NCI-H1048 (cell line): ENCODE measurements at regions not wholly inside any gene's neighbourhood (a gene's known extent, or its start where the extent isn't known, plus 50 kb on each side); places are given as distances from the start of the nearest gene placed in this dataset.

Source experiments
- DNase-seq: peaks from one replicate; lab custom pipeline; 2025; lab: John Stamatoyannopoulos, UW

DNA sequence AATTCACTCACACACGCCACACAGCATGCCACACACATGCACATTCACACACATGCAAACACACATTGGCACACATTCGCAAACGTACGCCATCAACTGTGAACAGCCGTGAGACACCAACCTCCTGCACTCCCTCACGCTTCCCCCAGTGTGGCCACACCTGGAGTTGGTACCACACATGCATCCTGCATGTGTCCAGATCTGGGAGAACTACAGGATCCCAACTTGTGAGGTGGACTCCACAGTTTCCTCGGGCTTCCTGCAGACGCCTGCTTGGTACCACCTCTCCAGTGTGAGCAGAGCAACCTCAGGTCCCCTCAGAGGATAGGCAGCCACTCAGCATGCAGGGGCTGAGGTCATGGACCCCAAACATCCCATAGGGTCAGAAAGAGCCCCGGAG, 239.0 kb downstream of the EIPR1 start:
- no peak for DNase-seq

GRCh38 chr2:3137651-3138300, 239.8 kb downstream of the EIPR1 start:
- DNase-seq, result no peak

DNA sequence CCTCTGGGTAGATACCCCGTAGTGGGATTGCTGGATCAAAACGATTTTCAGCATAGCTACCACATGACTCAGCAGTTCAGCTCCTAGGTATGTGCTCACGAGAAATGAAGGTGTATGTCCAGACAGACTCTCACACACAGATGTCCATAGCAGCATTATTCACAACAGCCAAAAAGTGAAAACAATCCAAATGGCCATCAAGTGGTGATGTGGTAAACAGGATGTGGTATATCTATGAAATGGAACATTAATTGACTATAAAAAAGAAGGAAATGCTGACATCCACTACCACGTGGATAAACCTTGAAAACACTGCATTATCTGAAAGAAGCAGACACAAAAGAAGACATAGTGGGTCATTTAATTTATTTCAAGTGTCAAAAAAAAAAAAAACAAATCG, 241.9 kb downstream of the EIPR1 start:
- no peak for DNase-seq

DNA sequence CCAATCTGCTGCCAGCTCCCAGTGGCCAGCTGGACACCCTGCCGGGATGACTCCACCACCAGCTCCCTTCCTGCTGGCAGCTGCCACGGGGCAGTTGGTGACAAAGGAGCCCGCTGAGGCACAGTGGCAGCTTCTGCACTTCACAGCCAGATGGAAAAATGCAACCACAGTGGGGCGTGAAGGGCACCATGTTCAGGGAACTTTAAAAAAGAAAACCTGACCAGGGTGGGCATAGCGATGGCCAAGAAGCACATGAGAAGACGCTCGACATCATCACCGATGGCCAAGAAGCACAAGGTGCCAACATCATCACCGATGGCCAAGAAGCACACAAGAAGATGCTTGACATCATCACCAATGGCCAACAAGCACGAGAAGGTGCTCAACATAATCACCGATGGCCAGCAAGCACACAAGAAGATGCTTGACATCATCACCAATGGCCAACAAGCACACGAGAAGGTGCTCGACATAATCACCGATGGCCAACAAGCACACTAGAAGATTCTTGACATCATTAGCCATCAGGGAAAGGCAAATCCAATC, 243.5 kb downstream of the EIPR1 start:
- DNase-seq, result no peak

DNA sequence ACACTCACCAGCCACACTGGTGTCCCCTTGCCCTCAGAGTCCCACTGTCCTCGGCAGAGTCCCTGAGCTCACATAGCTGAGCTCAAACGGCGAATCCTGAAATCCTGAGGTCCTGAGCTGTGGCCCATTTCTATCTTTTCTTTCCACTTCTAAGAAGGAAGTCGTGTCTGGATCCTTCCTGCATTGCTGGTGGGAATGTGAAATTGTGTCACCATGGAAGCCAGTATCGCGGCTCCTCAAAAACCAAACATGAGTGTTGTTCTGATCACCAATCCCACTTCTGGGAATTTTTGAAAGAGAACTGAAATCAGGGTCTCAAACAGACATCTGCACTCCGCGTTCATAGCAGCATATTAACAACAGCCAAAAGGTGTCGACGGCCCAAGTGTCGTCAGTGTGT, 244.7 kb downstream of the EIPR1 start:
- DNase-seq, result no peak

- no peak for DNase-seq
Measured at GRCh38 chr2:3132466-3132865, 245.2 kb downstream of the EIPR1 start.

DNA sequence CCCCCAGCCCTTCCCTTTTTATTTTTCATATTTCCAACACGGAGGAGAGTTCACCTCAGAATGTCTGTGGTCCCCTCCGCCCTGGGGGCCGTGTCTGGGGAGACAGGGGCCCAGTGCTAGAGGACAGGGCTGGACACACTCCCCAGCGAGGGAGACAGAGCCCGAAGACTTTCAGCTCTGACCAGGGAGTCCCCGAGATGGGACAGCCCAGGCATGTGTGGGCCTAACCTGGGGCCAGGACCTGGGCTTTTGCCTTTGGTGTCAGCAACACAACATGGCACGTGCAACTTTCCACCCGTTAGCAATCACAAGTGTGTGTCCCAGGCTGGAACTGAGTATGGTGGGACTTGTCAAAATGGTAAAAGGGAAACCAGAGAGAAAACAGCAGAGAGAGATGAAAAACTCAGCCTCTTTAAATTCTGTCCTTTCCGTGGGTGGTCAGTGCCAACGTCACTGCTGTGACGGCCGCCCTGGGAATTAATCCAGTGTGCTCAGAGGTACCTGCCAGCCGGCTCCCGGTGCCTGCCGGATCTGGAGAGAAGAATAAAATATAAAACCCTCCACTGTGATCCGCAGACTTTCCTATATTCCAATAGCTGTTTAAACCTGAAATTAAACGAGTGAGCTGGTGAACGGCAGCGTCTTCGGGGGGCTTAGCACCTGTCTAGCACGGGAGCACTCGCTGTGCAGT, 245.8 kb downstream of the EIPR1 start:
- no peak for DNase-seq

DNA sequence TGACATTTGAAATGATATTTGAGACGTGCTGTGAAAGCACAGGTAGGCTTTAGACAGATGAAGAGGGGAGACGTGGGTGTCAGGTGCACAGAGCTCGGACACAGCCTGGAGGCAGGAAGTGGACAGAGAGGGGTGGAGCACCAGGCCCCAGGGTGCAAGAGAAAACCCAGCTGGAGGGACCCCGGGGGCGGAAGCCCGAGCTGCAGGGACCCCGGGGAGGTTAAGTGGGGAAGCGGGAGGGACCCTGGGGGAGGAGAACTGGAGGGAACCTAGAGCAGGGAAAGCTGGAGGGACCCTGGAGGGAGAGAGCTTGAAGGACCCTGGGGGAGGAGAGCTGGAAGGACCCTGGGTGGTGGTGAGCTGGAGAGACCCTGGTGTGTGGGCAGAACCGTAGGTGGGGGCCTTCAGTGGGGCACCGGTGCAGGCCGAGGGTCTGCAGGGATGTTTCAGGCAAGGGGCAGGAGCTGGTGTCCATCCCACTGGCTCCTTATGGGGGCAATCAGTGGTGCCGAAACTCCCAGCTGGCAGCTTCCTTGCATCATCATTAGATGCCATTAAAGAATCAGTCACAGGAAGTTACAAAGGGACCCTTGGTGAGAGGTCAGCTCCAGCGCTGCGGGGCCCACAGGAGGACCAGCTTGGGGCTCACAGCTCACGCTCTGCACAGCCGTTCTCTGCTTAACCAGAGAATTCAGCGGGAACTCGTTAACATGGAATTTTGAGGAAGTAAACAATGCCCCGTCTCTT, 246.6 kb downstream of the EIPR1 start:
- no peak for DNase-seq

DNA sequence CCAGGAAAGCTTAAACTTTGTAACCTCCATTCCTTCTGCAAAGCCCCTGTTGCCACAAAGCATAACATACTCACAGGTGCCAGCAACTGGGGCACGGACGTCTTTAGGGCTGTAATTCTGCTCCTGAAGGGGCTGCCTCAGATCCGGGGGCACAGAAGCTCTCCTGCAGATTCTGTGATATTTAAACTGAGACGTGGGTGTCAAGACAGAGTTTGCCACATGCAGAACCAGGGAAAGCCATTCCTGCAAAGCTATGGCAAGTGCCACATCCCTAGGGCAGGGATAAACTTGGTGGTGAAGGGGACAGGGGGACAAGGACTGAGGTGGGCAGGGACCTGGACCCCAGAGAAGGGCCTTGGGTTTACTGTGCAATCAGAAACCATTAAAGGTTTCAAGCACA, 247.2 kb downstream of the EIPR1 start:
- no peak for DNase-seq

DNA sequence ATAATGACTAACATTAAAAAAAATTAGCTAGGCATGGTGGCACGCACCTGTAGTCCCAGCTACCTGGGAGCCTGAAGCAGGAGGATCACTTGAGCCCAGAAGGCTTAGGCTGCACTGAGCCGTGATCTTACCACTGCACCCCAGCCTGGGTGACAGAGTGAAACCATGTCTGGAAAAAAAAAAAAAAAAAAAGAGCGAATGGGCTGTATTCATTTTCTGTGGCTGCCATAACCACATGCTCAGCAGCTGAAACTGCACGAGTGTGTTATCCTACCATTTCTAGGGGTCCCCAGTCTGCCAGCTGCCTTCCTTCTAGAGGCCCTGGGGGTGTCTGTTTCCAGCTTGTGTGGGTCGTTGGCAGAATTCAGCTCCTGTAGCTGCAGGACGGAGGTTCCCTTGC, 247.8 kb downstream of the EIPR1 start:
- DNase-seq, result no peak

GRCh38 chr2:3128786-3129185, 248.8 kb downstream of the EIPR1 start:
- DNase-seq, result no peak

DNA sequence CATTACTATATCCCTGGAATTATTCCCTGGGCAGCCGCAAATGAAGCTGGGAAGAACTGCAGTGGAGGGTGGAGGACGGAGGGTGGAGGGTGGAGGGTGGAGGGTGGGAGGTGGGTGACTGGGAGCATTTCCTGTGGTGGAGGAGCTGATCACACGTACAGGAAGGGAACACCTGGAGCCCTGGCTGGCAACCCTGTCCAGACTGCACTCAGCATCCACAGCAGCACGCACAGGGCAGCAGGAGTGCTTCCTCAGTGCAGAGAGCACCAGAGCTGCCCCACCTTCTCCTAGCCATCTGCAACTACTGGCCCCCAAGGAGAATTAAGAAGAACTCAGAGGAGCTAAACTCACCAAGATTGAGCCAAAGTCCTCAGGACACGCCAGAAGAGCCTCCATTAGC, 249.9 kb downstream of the EIPR1 start:
- DNase-seq, result no peak

GRCh38 chr2:3126911-3127621, 250.6 kb downstream of the EIPR1 start:
- DNase-seq, result no peak

DNA sequence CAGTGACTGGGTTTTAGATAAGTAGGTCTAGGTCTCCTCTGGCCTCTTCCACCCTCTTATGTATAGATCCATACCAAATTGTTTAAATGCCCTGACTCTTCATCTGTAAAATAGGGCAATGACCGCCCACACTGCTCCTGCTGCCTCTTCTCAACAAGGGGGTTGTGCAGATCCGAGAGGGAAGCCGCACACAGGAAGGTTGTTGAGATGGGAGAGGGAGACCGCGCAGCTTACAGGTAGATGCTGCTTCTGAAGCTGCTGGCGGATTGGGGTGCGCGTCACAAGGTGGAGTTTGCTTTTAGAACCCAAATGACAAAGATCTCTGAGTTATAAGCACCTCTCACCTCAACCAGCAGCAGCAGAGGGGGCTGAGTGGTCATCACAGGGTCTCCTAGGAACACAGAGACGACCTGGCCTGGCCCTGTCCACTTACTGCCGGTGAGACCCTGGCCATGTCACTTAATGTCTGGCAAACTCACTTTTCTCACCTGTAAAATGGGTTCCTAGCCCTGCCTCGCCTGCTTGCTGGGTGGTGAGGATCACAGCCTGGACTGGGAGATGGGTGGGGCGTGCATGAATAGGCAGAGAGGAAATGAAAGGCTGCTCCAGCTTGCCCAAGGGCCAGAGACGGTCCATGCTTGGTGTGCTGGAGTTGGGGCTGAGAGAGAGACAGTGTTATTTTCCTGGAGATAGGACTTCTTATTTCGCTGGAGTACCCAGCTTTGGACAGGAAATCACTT, 251.3 kb downstream of the EIPR1 start:
- no peak for DNase-seq

- no peak for DNase-seq
Measured at GRCh38 chr2:3125761-3126130, 251.9 kb downstream of the EIPR1 start.

DNA sequence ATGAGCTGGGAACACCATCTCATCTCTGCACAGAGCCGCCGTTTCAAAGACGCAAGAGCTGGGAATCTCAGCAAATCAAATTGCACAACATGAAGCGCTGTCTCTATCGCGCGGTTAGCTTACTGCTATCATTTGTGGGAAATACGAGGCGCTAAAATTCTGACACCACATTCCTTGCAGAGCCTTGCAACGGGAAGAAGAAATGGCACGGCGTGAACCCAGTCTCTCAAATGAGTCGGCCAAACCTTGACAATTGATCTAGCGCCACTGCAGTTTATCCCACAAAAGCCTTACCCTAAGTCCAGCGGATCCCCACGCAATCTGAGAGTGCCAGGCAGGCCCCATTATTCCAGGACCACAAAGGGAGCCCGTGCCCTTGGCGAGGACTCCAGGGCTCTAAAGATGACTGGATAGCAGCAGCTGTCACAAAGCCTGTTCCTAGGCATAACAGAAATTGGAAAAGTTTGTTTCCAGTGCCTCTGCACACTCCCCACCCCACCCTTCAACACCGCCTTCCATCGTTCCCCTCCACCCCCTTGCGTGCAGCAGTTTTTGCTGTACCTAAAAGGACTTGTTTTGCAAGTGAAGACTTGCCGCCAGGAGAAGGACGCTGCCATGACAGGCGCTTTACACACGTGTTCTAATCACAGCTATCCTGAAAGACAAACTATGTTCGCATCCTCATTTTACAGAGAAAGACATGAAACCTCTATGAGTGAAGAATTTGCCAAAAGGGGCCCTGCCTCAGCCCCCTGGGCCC, 252.4 kb downstream of the EIPR1 start:
- DNase-seq, result no peak

- no peak for DNase-seq
Measured at GRCh38 chr2:3122525-3122924, 255.1 kb downstream of the EIPR1 start.

DNA sequence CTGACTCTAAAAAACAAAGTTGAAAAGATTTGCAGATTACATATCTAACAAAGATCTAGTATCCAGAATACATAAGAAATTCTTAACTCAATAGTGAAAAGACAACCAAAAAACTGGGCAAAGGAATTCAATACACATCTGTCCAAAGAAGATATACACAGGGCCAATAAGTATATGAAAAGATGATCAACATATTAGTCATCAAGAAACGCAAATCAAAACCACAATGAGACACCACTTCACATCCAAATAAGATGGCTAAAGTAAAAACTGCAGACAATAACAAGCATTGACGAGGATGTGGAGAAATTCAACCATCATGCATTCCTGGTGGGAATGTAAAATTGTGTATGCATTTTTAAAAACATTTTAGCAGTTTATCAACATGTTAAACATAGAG, 256.0 kb downstream of the EIPR1 start:
- no peak for DNase-seq

GRCh38 chr2:3117650-3118216, 259.9 kb downstream of the EIPR1 start:
- no peak for DNase-seq

DNA sequence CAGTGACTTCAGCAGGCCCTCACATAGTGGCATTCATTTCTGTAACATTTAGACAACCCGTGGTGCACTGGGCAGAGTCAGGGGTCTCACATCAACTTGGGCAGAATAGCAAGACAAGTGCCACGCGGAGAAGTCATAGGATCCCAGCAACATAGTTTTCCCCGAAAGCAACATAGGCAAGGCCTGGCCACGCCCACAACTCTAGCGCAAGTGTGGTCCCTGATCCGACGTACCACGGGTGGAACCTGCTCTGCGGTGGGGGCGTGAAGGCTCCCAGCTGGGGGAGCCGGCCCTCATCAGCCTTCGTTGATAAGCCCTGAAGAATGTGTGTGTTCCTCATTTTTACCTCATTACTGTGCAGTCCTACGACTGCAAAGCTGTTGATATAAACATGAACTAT, 261.2 kb downstream of the EIPR1 start:
- DNase-seq, result no peak
